SK-N-SH (cell line): ENCODE measurements at regions not wholly inside any gene's neighbourhood (a gene's known extent, or its start where the extent isn't known, plus 50 kb on each side); places are given as distances from the start of the nearest gene placed in this dataset.
A peak's percentile ranks its signal among the peaks of the same experiment; 100 is the strongest.

Experiments
- CTCF ChIA-PET: fragments of 300-600, 350-600 bp; formaldehyde crosslinking; extraction: SDS; loops from one replicate; lab custom pipeline; 2021; lab: Yijun Ruan, JAX
- POLR2A ChIA-PET: fragments of 350-600 bp; sonication (Branson Sonifier 250); formaldehyde crosslinking; extraction: SDS; loops from one replicate; lab custom pipeline; 2020; ENCODE audit warnings: antibody characterized with exemption, inconsistent platforms; lab: Yijun Ruan, JAX
- DNase-seq: peaks from one replicate; pipeline ENCODE4 v3.0.0; 2012
- H2AFZ ChIP-seq: fragments of 200-600 bp; sonication (generic); 2 replicates; pipeline ENCODE4 v1.8.1; 2016; ENCODE audit warnings: antibody characterized with exemption, mild to moderate bottlenecking, low read depth
- H3F3A ChIP-seq: fragments of 200-600 bp; sonication (generic); replicated peaks from 2 replicates; pipeline ENCODE3; 2016; ENCODE audit warnings: antibody characterized with exemption, mild to moderate bottlenecking; ENCODE audit not compliant: insufficient read depth
- H3K27ac ChIP-seq, 2 experiments: fragments of 200-500 bp in 1 of 2; fragments of 200-600 bp in 1 of 2; sonication (Bioruptor generic) in 1 of 2; sonication (generic), shearing (Covaris generic) in 1 of 2; 2 replicates each; pipeline versions ENCODE4 v1.5.1 to v1.6.1; 2014 to 2016; ENCODE audit warnings: low read depth in 2 of 2, inconsistent platforms in 1 of 2, low read length in 1 of 2, mild to moderate bottlenecking in 1 of 2, mixed read lengths in 1 of 2
- H3K27me3 ChIP-seq: fragments of 200-600 bp; sonication (generic), shearing (Covaris generic); 2 replicates; pipeline ENCODE4 v1.6.1; 2016; ENCODE audit warnings: mixed run types; ENCODE audit not compliant: insufficient read depth
- H3K36me3 ChIP-seq, 2 experiments: fragments of 200-500 bp in 1 of 2; fragments of 200-600 bp in 1 of 2; sonication (Bioruptor generic) in 1 of 2; sonication (generic) in 1 of 2; replicated peaks in 1 of 2; 2 replicates each; pipeline versions ENCODE3 to v1.5.1; 2014 to 2016; ENCODE audit warnings: low read length in 1 of 2, mild to moderate bottlenecking in 1 of 2; ENCODE audit not compliant: insufficient read depth in 2 of 2, control insufficient read depth in 1 of 2
- H3K4me1 ChIP-seq, 2 experiments: fragments of 200-500 bp in 1 of 2; fragments of 200-600 bp in 1 of 2; sonication (Bioruptor generic) in 1 of 2; sonication (generic), shearing (Covaris generic) in 1 of 2; 2 replicates each; pipeline versions ENCODE4 v1.5.1 to v1.6.1; 2014 to 2016; ENCODE audit warnings: low read depth in 1 of 2, low read length in 1 of 2, mixed run types in 1 of 2; ENCODE audit not compliant: insufficient read depth in 2 of 2, control insufficient read depth in 1 of 2
- H3K4me2 ChIP-seq: fragments of 200-600 bp; sonication (generic), shearing (Covaris generic); 2 replicates; pipeline ENCODE4 v1.6.1; 2017; ENCODE audit warnings: mixed run types
- H3K4me3 ChIP-seq, 2 experiments: fragments of 200-500 bp in 1 of 2; fragments of 200-600 bp in 1 of 2; sonication (Bioruptor generic) in 1 of 2; sonication (generic), shearing (Covaris generic) in 1 of 2; 2 replicates each; pipeline versions ENCODE4 v1.5.1 to v1.8.1; 2014 to 2016; ENCODE audit warnings: low read depth in 2 of 2, inconsistent platforms in 1 of 2, low read length in 1 of 2, mild to moderate bottlenecking in 1 of 2, mixed read lengths in 1 of 2, moderate library complexity in 1 of 2
- H3K79me2 ChIP-seq: fragments of 200-600 bp; sonication (generic); 2 replicates; pipeline ENCODE4 v1.8.1; 2017; ENCODE audit warnings: mild to moderate bottlenecking; ENCODE audit not compliant: insufficient read depth
- H3K9ac ChIP-seq: fragments of 200-600 bp; sonication (generic); 2 replicates; pipeline ENCODE4 v1.6.1; 2017; ENCODE audit warnings: mixed run types
- H3K9me2 ChIP-seq: fragments of 200-600 bp; sonication (generic); 2 replicates; pipeline ENCODE4 v1.6.1; 2017; ENCODE audit warnings: mixed run types
- H3K9me3 ChIP-seq: fragments of 200-600 bp; sonication (generic); 2 replicates; pipeline ENCODE4 v1.6.1; 2017; ENCODE audit warnings: mixed run types, mild to moderate bottlenecking, moderate library complexity
- H4K20me1 ChIP-seq: fragments of 200-600 bp; sonication (generic); 2 replicates; pipeline ENCODE4 v1.6.1; 2017; ENCODE audit warnings: mild to moderate bottlenecking, mixed run types; ENCODE audit not compliant: insufficient read depth
- ELF1 ChIP-seq: IDR thresholded peaks from 2 replicates; pipeline ENCODE4 v1.4.0; 2012
- EZH2phosphoT487 ChIP-seq: fragments of 200-600 bp; sonication (generic); IDR thresholded peaks from 2 replicates; pipeline ENCODE4 v1.6.1; 2017; ENCODE audit warnings: low read depth, mixed run types, mild to moderate bottlenecking, antibody characterized with exemption, moderate library complexity, borderline replicate concordance
- FOSL2 ChIP-seq: IDR thresholded peaks from 2 replicates; pipeline ENCODE4 v1.4.0; 2012; ENCODE audit warnings: low read depth, mild to moderate bottlenecking, moderate library complexity, borderline replicate concordance
- FOXJ3 ChIP-seq: sonication (generic); formaldehyde crosslinking; IDR thresholded peaks from 2 replicates; pipeline ENCODE4 v1.5.1; 2020; ENCODE audit warnings: mild to moderate bottlenecking, missing genetic modification reagents
- FOXM1 ChIP-seq: IDR thresholded peaks from 2 replicates; pipeline ENCODE4 v1.4.0; 2012; ENCODE audit warnings: low read depth, mild to moderate bottlenecking
- GABPA ChIP-seq: IDR thresholded peaks from 2 replicates; pipeline ENCODE4 v1.4.0; 2012; ENCODE audit warnings: low read depth, mild to moderate bottlenecking
- GATA2 ChIP-seq: sonication (generic); formaldehyde crosslinking; IDR thresholded peaks from 2 replicates; pipeline ENCODE4 v1.5.0; 2020; ENCODE audit warnings: mild to moderate bottlenecking, missing genetic modification reagents
- MAX ChIP-seq: IDR thresholded peaks from 2 replicates; pipeline ENCODE4 v1.4.0; 2012; ENCODE audit warnings: low read depth
- NFIC ChIP-seq: IDR thresholded peaks from 2 replicates; pipeline ENCODE4 v1.4.0; 2012; ENCODE audit warnings: borderline replicate concordance
- NRF1 ChIP-seq: IDR thresholded peaks from 2 replicates; pipeline ENCODE4 v1.6.1; 2012; ENCODE audit warnings: low read depth, mild to moderate bottlenecking, low read length
- POLR2AphosphoS5 ChIP-seq: IDR thresholded peaks from 2 replicates; pipeline ENCODE4 v1.6.1; 2012; ENCODE audit warnings: low read depth, low read length
- RCOR1 ChIP-seq: fragments of 150-350 bp; IDR thresholded peaks from 2 replicates; pipeline ENCODE4 v1.6.1; 2017; ENCODE audit warnings: antibody characterized with exemption, low read length
- REST ChIP-seq: IDR thresholded peaks from 2 replicates; pipeline ENCODE4 v1.6.1; 2012; ENCODE audit warnings: mild to moderate bottlenecking, low read depth, low read length, moderate library complexity
- RXRA ChIP-seq: IDR thresholded peaks from 2 replicates; pipeline ENCODE4 v1.4.0; 2012; ENCODE audit warnings: low read depth, mild to moderate bottlenecking, borderline replicate concordance
- SMC3 ChIP-seq: IDR thresholded peaks from 2 replicates; pipeline ENCODE4 v1.6.1; 2012; ENCODE audit warnings: low read depth, low read length, improper control_type of control experiment
- TEAD4 ChIP-seq: IDR thresholded peaks from 2 replicates; pipeline ENCODE4 v1.4.0; 2012; ENCODE audit warnings: mild to moderate bottlenecking, borderline replicate concordance; ENCODE audit not compliant: insufficient read depth
- USF1 ChIP-seq: IDR thresholded peaks from 2 replicates; pipeline ENCODE4 v1.4.0; 2012; ENCODE audit warnings: low read depth, borderline replicate concordance
- YY1 ChIP-seq: IDR thresholded peaks from 2 replicates; pipeline ENCODE4 v1.4.0; 2012; ENCODE audit warnings: low read depth, mild to moderate bottlenecking
- WGBS: methylation state at CpG from one replicate; pipeline ENCODE4 v1.1.6; 2017; ENCODE audit warnings: low lambda C conversion rate; 5-methylcytosine and 5-hydroxymethylcytosine counted together
- TF ChIP-seq, protein P1 (sequence below): fragments of 200-600 bp; sonication (generic); IDR thresholded peaks from 2 replicates; pipeline ENCODE4 v1.6.1; 2017; ENCODE audit warnings: antibody characterized with exemption, mild to moderate bottlenecking, moderate library complexity
- TF ChIP-seq, protein P2 (sequence below): fragments of 150-350 bp; IDR thresholded peaks from 2 replicates; pipeline ENCODE4 v1.6.1; 2017; ENCODE audit warnings: antibody characterized with exemption, low read length, low read depth, borderline replicate concordance
- TF ChIP-seq, protein P3 (sequence below): fragments of 150-350 bp; IDR thresholded peaks from 2 replicates; pipeline ENCODE4 v1.6.1; 2016; ENCODE audit warnings: mild to moderate bottlenecking, low read depth, low read length
- TF ChIP-seq, protein P4 (sequence below): IDR thresholded peaks from 2 replicates; pipeline ENCODE4 v1.4.0; 2012; ENCODE audit warnings: low read depth, borderline replicate concordance

DNA sequence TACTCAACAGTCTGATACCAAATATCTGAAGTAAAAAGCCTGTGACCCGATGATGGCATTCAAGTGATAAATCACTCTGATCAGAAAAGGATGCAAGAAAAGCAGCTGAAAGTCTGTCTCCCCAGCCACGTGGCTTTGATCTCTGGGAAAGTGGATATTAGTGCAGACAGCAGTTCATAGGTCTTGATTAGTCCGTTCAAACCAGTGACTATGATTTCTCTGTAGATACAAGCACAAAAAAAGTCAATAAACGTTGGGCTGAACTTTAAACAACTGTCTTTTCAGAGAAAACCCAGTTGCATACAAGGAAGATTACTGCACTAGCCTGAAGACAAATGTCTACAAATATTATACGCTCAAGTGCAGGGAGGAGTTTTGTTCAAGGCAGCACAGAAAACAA, 107.7 kb upstream of the CDC42EP3 start:
- Histone ChIP-seq H3F3A (peaks cover 53% of the 10 kb centered on the region), H3K9me3 (no peaks in the 10 kb centered on the region), H3K27ac (peak overlapping the region; percentile 75 to 82), H3K4me2 (0 out of 2 replicates have a peak overlapping the region, but pooled peaks have one; percentile 0), H3K27me3 (no peaks in the 10 kb centered on the region), H4K20me1 (no peaks in the 10 kb centered on the region), H3K4me1 (peaks cover 39 to 44% of the 10 kb centered on the region in 2 experiments), H3K9ac (no peak overlapping the region), H2AFZ (peak overlapping the region; percentile 43; the same call in 1 of the 2 replicates), H3K9me2 (no peaks in the 10 kb centered on the region), H3K36me3 (no peaks in the 10 kb centered on the region), H3K79me2 (no peaks in the 10 kb centered on the region), H3K4me3 (no peak overlapping the region)
- ChIA-PET POLR2A (no interaction called here), CTCF (interaction anchor here (0.7 to 2.2 kb wide), 3 partner anchors 13 to 99 kb away, joined by 3 to 9 read pairs (median 3); no protein-coding TSS in a partner anchor)
- WGBS: 51% methylated on average over 5 of the region's 5 CpGs
- DNase-seq: no peak
- TF ChIP-seq, protein P1, sequence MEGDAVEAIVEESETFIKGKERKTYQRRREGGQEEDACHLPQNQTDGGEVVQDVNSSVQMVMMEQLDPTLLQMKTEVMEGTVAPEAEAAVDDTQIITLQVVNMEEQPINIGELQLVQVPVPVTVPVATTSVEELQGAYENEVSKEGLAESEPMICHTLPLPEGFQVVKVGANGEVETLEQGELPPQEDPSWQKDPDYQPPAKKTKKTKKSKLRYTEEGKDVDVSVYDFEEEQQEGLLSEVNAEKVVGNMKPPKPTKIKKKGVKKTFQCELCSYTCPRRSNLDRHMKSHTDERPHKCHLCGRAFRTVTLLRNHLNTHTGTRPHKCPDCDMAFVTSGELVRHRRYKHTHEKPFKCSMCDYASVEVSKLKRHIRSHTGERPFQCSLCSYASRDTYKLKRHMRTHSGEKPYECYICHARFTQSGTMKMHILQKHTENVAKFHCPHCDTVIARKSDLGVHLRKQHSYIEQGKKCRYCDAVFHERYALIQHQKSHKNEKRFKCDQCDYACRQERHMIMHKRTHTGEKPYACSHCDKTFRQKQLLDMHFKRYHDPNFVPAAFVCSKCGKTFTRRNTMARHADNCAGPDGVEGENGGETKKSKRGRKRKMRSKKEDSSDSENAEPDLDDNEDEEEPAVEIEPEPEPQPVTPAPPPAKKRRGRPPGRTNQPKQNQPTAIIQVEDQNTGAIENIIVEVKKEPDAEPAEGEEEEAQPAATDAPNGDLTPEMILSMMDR: no peak
- TF ChIP-seq GABPA (no peak), SMC3 (no peak), TEAD4 (no peak), YY1 (no peak), EZH2phosphoT487 (no peak), REST (no peak), MAX (no peak), POLR2AphosphoS5 (0 out of 2 replicates have a peak, but pooled peaks have one; percentile 43), FOXM1 (no peak), NRF1 (no peak), FOXJ3 (CRISPR knock-in tag) (no peak), RCOR1 (no peak; the same call in 1 of the 2 replicates), FOSL2 (no peak), RXRA (no peak), USF1 (no peak), NFIC (no peak), GATA2 (CRISPR knock-in tag) (peak; percentile 51), ELF1 (no peak)
- TF ChIP-seq, protein P2, sequence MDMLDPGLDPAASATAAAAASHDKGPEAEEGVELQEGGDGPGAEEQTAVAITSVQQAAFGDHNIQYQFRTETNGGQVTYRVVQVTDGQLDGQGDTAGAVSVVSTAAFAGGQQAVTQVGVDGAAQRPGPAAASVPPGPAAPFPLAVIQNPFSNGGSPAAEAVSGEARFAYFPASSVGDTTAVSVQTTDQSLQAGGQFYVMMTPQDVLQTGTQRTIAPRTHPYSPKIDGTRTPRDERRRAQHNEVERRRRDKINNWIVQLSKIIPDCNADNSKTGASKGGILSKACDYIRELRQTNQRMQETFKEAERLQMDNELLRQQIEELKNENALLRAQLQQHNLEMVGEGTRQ: no peak
- TF ChIP-seq, protein P3, sequence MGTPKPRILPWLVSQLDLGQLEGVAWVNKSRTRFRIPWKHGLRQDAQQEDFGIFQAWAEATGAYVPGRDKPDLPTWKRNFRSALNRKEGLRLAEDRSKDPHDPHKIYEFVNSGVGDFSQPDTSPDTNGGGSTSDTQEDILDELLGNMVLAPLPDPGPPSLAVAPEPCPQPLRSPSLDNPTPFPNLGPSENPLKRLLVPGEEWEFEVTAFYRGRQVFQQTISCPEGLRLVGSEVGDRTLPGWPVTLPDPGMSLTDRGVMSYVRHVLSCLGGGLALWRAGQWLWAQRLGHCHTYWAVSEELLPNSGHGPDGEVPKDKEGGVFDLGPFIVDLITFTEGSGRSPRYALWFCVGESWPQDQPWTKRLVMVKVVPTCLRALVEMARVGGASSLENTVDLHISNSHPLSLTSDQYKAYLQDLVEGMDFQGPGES: no peak
- TF ChIP-seq, protein P4, sequence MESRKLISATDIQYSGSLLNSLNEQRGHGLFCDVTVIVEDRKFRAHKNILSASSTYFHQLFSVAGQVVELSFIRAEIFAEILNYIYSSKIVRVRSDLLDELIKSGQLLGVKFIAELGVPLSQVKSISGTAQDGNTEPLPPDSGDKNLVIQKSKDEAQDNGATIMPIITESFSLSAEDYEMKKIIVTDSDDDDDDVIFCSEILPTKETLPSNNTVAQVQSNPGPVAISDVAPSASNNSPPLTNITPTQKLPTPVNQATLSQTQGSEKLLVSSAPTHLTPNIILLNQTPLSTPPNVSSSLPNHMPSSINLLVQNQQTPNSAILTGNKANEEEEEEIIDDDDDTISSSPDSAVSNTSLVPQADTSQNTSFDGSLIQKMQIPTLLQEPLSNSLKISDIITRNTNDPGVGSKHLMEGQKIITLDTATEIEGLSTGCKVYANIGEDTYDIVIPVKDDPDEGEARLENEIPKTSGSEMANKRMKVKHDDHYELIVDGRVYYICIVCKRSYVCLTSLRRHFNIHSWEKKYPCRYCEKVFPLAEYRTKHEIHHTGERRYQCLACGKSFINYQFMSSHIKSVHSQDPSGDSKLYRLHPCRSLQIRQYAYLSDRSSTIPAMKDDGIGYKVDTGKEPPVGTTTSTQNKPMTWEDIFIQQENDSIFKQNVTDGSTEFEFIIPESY: no peak
